ENCODE measurements at regions not wholly inside any gene's neighbourhood (a gene's known extent, or its start where the extent isn't known, plus 50 kb on each side); places are given as distances from the start of the nearest gene placed in this dataset.

- DNase-seq, result no peak
Measured at GRCh38 chr6:109224994-109225393, 129.7 kb downstream of the CEP57L1 start.

GRCh38 chr6:109224107-109224875 lies 129.0 kb downstream of the CEP57L1 start:
- no peak for DNase-seq

GRCh38 chr6:109222848-109223247 lies 127.5 kb downstream of the CEP57L1 start:
- DNase-seq, result no peak

- no peak for DNase-seq
Measured at GRCh38 chr6:109221543-109222195, 126.4 kb downstream of the CEP57L1 start.

All from NCI-H2171 (cell line).